ENCODE measurements at regions not wholly inside any gene's neighbourhood (a gene's known extent, or its start where the extent isn't known, plus 50 kb on each side); places are given as distances from the start of the nearest gene placed in this dataset.

DNA sequence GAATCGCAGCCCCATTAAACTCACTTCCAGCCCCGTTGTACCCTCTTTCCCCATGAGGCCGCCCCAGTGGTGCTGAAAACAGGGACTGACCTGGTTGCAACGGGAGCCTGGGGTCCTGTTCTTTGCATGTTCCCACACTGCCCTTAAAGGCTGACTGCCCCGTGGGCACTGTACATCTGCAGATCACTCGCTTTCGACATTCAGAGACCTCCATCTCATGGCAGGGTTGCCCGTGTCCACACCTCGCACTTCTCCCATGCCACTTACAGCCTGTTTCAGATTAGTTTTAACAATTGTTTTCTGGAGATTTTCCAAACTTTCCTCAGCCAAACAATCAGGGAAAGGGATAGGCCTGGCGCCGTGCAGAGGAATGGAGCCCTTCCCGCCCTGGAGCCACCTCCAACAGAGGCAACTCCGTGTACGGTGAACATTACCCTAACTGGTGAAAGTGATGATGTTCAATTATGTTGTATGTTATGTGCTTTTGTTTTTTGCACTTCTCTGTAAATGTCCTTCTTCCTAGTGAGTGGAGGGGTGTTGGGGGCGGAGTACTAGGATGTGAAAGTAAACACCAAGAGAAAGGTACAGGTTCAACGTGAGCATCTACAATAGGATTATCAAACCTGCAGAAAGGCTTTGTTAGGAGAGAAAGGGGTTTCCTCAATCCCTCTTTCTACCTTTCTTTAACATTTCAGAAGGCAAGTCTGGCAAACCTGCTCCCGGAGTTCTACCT lies 262.8 kb downstream of the FOXO1 start:
- no peak for DNase-seq

DNA sequence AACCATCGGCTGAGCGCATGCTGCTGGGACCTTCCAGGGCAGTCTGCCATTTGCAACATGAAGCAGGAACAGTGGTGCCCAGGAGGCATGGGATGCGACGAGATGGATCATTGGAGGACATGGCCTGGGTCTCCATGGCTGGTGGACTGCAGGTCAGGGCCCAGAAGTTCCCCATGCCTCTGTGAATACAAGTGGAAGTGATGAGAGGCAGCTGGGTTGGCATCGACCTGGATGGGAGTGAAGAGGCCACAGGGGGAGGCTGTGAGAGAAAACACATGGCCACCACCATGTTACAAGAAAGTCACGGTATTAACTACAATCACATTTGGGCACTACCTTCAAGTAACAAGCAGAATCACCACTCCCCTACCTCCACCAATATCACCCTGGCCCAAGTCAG lies 262.0 kb downstream of the FOXO1 start:
- no peak for DNase-seq

GRCh38 chr13:40404967-40405716 lies 261.3 kb downstream of the FOXO1 start:
- no peak for DNase-seq

DNA sequence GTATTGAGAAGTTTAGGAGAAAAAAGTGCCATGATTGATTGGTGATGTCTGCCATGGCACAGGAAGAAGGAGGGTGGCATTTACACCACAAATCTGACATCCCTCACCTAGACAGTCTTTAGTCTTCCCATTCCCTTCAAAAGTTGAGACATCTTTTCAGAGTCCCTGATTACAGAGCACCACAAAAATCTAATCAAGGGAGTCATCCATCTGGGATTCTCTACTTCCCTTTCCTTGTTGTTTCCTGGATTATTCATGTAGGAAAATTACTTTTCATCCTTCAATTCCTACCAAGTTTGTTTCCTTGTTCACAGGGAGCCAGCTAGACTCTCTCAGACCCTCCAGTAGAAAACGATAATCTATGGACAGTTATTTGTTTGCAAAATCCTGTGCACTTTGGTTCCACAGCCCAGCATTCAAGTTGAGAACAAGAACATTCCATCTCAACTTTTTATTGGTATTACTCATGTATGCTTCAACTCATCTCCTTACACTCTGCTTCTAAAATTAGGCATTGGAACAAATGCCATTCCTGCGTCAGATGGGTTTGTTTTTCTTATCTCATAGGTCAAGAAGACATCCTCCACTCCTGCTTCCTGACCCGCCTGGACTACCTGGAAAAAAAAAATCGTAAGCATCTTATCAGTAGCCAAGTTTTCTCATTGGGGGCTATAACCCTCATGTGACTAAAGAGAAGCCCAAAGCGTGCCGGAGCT lies 259.9 kb downstream of the FOXO1 start:
- no peak for DNase-seq

GRCh38 chr13:40407567-40407966 lies 258.9 kb downstream of the FOXO1 start:
- DNase-seq, result no peak

DNA sequence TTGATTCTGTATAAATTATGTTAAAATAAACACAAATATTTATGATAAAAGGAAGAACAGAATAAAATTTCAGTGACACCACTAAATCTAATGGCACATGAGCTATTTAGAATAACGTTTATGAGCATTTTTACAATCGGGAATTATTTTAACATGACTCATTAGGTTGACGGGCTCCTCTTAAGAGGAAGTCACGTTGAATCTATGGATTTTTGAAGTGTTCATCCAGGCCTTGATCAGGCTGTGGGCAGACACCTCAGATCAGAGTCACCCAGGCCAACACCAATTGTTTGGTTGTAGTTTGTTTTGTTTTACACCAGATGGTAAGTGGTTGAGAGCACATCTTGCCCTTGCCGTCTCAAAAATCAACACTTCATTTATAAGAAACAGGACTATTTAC lies 257.8 kb downstream of the FOXO1 start:
- DNase-seq, result no peak

DNA sequence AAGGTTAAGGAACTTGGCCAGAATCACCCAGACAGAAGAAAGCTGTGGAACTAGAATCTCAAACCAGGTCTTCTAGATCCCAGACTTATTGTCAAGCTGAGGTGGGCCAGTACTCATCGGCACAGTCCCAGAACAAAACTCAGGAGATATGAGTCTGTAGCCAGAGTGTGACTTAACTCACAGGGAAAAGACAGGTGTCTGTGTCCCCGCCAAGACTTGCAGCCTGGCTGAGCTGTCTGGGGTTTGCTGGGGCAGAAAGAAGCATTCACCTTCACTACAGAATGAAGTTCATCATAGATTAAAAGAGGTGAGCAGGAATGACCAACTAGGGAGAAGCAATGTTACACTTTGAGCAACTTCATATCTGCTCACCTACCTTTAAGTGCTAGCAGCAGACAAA lies 257.2 kb downstream of the FOXO1 start:
- no peak for DNase-seq

DNA sequence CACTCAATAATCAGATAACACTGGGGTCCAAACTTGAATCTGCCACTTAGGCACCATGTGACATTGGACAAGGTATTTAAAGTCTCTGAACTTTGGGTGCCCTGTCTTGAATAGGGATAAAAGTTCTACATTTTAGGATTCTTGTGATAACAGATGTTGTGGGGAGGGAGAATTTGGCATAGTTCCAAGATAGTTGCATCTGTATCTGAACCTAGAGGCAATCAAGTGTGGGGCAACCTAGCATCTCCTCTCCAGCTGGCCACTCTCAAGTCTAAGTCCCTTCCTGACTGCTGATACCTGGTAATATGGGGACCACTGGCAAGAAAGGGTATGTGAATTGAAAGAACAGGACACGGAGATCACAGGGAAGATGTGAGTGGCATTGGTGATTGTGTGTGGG lies 256.1 kb downstream of the FOXO1 start:
- no peak for DNase-seq

DNA sequence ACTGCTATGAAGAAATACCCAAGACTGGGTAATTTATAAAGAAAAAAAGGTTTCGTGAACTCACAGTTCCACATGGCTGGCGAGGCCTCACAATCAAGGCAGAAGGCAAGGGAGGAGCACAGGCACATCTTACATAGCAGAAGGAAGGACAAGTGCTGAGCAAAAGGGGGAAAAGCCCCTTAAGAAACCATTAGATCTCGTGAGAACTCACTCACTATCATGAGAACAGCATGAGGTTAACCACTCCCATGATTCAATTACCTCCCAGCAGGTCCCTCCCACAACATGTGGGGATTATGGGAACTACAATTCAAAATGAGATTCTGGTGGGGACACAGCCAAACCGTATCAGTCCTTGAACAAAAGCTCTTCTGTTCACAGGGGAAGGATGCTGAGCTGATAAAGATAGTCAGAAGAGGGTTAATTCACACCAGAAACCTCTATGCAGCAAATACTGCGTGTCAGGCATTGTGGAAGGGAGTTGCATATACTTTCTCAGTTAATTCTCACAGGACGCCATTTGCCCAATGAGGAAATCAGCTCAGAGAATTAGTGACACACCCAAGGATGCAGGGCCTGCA lies 246.2 kb downstream of the FOXO1 start:
- DNase-seq, result no peak

- DNase-seq, result no peak
These were observed 243.7 kb downstream of the FOXO1 start for GRCh38 chr13:40422588-40423235.

DNA sequence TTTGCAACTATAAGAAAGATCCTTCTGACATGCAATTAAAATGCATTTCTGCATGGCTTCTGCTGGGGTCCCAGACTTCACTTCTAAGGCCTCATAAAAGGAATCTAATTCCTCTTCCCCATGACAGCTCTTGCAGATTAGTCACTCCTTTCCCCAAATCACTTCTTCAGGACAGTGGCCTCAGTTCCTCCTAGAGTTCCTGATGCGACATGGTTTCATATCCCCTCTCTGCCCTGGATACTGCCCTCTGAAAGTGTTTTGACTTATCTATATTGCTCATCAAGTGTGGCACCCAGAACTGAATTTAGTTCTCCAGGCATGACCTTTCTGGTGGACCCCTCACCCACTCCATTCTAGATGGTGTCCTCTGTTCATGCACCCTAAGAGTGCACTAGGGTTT lies 238.1 kb downstream of the FOXO1 start:
- no peak for DNase-seq

- DNase-seq, result no peak
These were observed 236.5 kb downstream of the FOXO1 start for GRCh38 chr13:40429706-40430545.

- DNase-seq, result no peak
These were observed 234.1 kb downstream of the FOXO1 start for GRCh38 chr13:40432018-40432978.

- no peak for DNase-seq
These were observed 233.4 kb downstream of the FOXO1 start for GRCh38 chr13:40433001-40433400.

- DNase-seq, result no peak
These were observed 232.9 kb downstream of the FOXO1 start for GRCh38 chr13:40433577-40433976.

GRCh38 chr13:40434516-40435397 lies 231.7 kb downstream of the FOXO1 start:
- no peak for DNase-seq

DNA sequence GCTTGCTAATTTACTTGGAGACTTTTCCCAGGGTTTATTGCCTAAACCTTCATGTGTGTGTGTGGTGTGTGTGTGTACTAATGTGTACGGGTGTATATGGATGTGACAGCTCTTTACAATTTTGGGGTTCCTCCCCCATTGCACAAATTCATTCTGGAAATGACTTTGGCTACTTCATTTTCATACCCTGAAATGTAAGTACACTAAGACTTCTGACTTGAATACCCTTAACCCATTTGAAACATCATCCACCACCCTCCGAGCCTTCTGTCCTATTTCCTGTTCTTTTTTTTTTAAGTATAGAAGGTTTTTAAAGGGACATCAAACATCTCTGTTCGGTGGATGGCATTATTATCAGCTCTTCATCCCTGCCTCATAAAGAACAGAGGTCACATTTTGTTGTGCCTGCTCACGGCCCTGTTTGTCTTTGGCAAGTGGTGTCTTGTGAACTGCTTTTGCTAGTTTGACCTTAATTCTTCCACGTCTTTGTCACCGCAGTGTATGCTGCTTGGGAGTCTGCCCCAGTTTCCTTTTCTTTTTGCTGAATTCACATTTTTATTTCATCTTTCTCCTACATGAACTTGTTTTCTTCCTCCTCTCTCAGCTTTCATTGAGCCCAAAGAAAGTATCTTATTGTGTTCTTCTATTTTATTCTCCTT lies 228.3 kb downstream of the FOXO1 start:
- no peak for DNase-seq

DNA sequence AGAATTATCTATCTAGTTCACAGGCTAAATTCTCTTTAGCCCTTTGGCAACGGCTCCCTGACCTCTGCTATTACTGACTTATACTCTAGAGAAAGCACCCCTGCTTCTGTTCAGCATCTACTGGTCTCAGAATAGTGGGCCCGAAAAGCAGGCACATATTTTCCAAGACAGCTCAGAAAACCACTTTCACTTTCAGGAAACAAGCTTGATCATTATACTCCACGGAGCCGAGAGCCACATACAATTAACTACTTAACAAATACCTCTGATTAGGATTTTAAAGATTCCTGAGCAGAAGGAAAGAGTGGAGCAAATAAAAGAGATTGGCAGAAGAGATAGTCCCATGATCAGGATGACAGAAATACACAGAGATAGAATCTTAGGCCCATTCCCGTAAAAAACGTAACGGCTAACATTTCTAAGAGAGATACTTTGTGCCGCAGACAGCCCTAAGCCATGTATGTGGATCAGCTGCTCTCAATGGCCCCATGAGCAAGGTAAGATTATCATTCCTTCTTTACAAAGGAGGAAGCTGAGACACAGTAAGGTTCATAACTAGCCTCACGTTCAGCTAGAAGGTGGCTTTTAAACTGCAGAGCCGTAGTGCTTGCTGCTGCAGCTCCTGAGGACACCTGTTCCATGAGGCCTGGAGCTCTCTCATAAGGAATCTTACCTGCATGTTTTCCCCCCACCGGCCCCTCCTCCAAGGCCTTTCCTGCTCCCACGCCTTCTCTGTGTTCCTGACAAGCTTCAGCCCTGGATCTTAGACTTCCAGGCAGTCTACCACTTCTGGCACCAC lies 227.2 kb downstream of the FOXO1 start:
- DNase-seq, result no peak
